IPS-18c (cell line): ENCODE measurements at regions not wholly inside any gene's neighbourhood (a gene's known extent, or its start where the extent isn't known, plus 50 kb on each side); places are given as distances from the start of the nearest gene placed in this dataset.
"Not testable (repeated sequence)": the region's sequence is repeated elsewhere in the genome, so short reads cannot be mapped to it uniquely, and the experiment has no call there.

Source experiments
- H3K4me3 ChIP-seq: 2 replicates; pipeline ENCODE4 v1.7.0; 2013; ENCODE audit warnings: low read depth, mild to moderate bottlenecking, low read length, moderate library complexity; ENCODE audit not compliant: insufficient read depth
- H3K9me3 ChIP-seq: one replicate; pipeline ENCODE4 v1.6.1; 2013; ENCODE audit warnings: mild to moderate bottlenecking, low read length, moderate library complexity; ENCODE audit not compliant: control insufficient read depth, insufficient read depth

- Histone ChIP-seq H3K4me3 (no peak overlapping the region), H3K9me3 (no peaks in the 10 kb centered on the region)
Observed at GRCh38 chr4:127419431-127419830, 213.3 kb upstream of the INTU start.

GRCh38 chr4:127421437-127421836 is 211.3 kb upstream of the INTU start:
- no peak overlapping the region for H3K4me3 ChIP-seq
- H3K9me3 ChIP-seq = no peaks in the 10 kb centered on the region

- H3K4me3 ChIP-seq = no peak overlapping the region
Observed at GRCh38 chr4:127425202-127425845, 207.4 kb upstream of the INTU start.

GRCh38 chr4:127425851-127426250 is 206.9 kb upstream of the INTU start:
- no peaks in the 10 kb centered on the region for H3K9me3 ChIP-seq
- H3K4me3 ChIP-seq = no peak overlapping the region

More at GRCh38 chr4:127425202-127425845, 207.4 kb upstream of the INTU start:
- H3K9me3 ChIP-seq = no peaks in the 10 kb centered on the region

GRCh38 chr4:127441571-127441970 is 191.2 kb upstream of the INTU start:
- Histone ChIP-seq H3K9me3 (no peaks in the 10 kb centered on the region), H3K4me3 (no peak overlapping the region)

- Histone ChIP-seq H3K4me3 (no peak overlapping the region), H3K9me3 (no peaks in the 10 kb centered on the region)
Observed at GRCh38 chr4:127445471-127445870, 187.3 kb upstream of the INTU start.

- Histone ChIP-seq H3K9me3 (no peaks in the 10 kb centered on the region), H3K4me3 (no peak overlapping the region)
Observed at GRCh38 chr4:127446427-127446885, 186.3 kb upstream of the INTU start.

GRCh38 chr4:127448986-127449385 is 183.8 kb upstream of the INTU start:
- Histone ChIP-seq H3K9me3 (no peaks in the 10 kb centered on the region), H3K4me3 (no peak overlapping the region)

- Histone ChIP-seq H3K4me3 (no peak overlapping the region), H3K9me3 (no peaks in the 10 kb centered on the region)
Observed at GRCh38 chr4:127449449-127449848, 183.3 kb upstream of the INTU start.

- no peak overlapping the region for H3K4me3 ChIP-seq
- no peaks in the 10 kb centered on the region for H3K9me3 ChIP-seq
Observed at GRCh38 chr4:127450276-127450675, 182.5 kb upstream of the INTU start.

- H3K4me3 ChIP-seq = no peak overlapping the region
- H3K9me3 ChIP-seq = no peaks in the 10 kb centered on the region
Observed at GRCh38 chr4:127463883-127464282, 168.9 kb upstream of the INTU start.

GRCh38 chr4:127469542-127469941 is 163.2 kb upstream of the INTU start:
- no peak overlapping the region for H3K4me3 ChIP-seq

GRCh38 chr4:127469959-127470809 is 162.6 kb upstream of the INTU start:
- Histone ChIP-seq H3K9me3 (peaks cover 4% of the 10 kb centered on the region), H3K4me3 (no peak overlapping the region)

More at GRCh38 chr4:127469542-127469941, 163.2 kb upstream of the INTU start:
- peaks cover 4% of the 10 kb centered on the region for H3K9me3 ChIP-seq

GRCh38 chr4:127478271-127478670 is 154.5 kb upstream of the INTU start:
- H3K9me3 ChIP-seq, H3K4me3 ChIP-seq: not testable (repeated sequence)

- no peaks in the 10 kb centered on the region for H3K9me3 ChIP-seq
- H3K4me3 ChIP-seq = no peak overlapping the region
Observed at GRCh38 chr4:127479031-127479622, 153.6 kb upstream of the INTU start.

- Histone ChIP-seq H3K9me3 (no peaks in the 10 kb centered on the region), H3K4me3 (no peak overlapping the region)
Observed at GRCh38 chr4:127482049-127482448, 150.7 kb upstream of the INTU start.

GRCh38 chr4:127484117-127484516 is 148.6 kb upstream of the INTU start:
- H3K4me3 ChIP-seq = no peak overlapping the region
- H3K9me3 ChIP-seq = no peaks in the 10 kb centered on the region

GRCh38 chr4:127486248-127486647 is 146.5 kb upstream of the INTU start:
- no peak overlapping the region for H3K4me3 ChIP-seq
- H3K9me3 ChIP-seq = no peaks in the 10 kb centered on the region
